SK-N-SH (cell line): ENCODE measurements at regions not wholly inside any gene's neighbourhood (a gene's known extent, or its start where the extent isn't known, plus 50 kb on each side); places are given as distances from the start of the nearest gene placed in this dataset.

ENCODE experiments used
- CTCF ChIA-PET: fragments of 300-600, 350-600 bp; formaldehyde crosslinking; extraction: SDS; loops from one replicate; lab custom pipeline; 2021; lab: Yijun Ruan, JAX
- POLR2A ChIA-PET: fragments of 350-600 bp; sonication (Branson Sonifier 250); formaldehyde crosslinking; extraction: SDS; loops from one replicate; lab custom pipeline; 2020; ENCODE audit warnings: antibody characterized with exemption, inconsistent platforms; lab: Yijun Ruan, JAX
- DNase-seq: peaks from one replicate; pipeline ENCODE4 v3.0.0; 2012
- H2AFZ ChIP-seq: fragments of 200-600 bp; sonication (generic); 2 replicates; pipeline ENCODE4 v1.8.1; 2016; ENCODE audit warnings: antibody characterized with exemption, mild to moderate bottlenecking, low read depth
- H3F3A ChIP-seq: fragments of 200-600 bp; sonication (generic); replicated peaks from 2 replicates; pipeline ENCODE3; 2016; ENCODE audit warnings: antibody characterized with exemption, mild to moderate bottlenecking; ENCODE audit not compliant: insufficient read depth
- H3K27ac ChIP-seq, 2 experiments: fragments of 200-500 bp in 1 of 2; fragments of 200-600 bp in 1 of 2; sonication (Bioruptor generic) in 1 of 2; sonication (generic), shearing (Covaris generic) in 1 of 2; 2 replicates each; pipeline versions ENCODE4 v1.5.1 to v1.6.1; 2014 to 2016; ENCODE audit warnings: low read depth in 2 of 2, inconsistent platforms in 1 of 2, low read length in 1 of 2, mild to moderate bottlenecking in 1 of 2, mixed read lengths in 1 of 2
- H3K27me3 ChIP-seq: fragments of 200-600 bp; sonication (generic), shearing (Covaris generic); 2 replicates; pipeline ENCODE4 v1.6.1; 2016; ENCODE audit warnings: mixed run types; ENCODE audit not compliant: insufficient read depth
- H3K36me3 ChIP-seq, 2 experiments: fragments of 200-500 bp in 1 of 2; fragments of 200-600 bp in 1 of 2; sonication (Bioruptor generic) in 1 of 2; sonication (generic) in 1 of 2; replicated peaks in 1 of 2; 2 replicates each; pipeline versions ENCODE3 to v1.5.1; 2014 to 2016; ENCODE audit warnings: low read length in 1 of 2, mild to moderate bottlenecking in 1 of 2; ENCODE audit not compliant: insufficient read depth in 2 of 2, control insufficient read depth in 1 of 2
- H3K4me1 ChIP-seq, 2 experiments: fragments of 200-500 bp in 1 of 2; fragments of 200-600 bp in 1 of 2; sonication (Bioruptor generic) in 1 of 2; sonication (generic), shearing (Covaris generic) in 1 of 2; 2 replicates each; pipeline versions ENCODE4 v1.5.1 to v1.6.1; 2014 to 2016; ENCODE audit warnings: low read depth in 1 of 2, low read length in 1 of 2, mixed run types in 1 of 2; ENCODE audit not compliant: insufficient read depth in 2 of 2, control insufficient read depth in 1 of 2
- H3K4me2 ChIP-seq: fragments of 200-600 bp; sonication (generic), shearing (Covaris generic); 2 replicates; pipeline ENCODE4 v1.6.1; 2017; ENCODE audit warnings: mixed run types
- H3K4me3 ChIP-seq, 2 experiments: fragments of 200-500 bp in 1 of 2; fragments of 200-600 bp in 1 of 2; sonication (Bioruptor generic) in 1 of 2; sonication (generic), shearing (Covaris generic) in 1 of 2; 2 replicates each; pipeline versions ENCODE4 v1.5.1 to v1.8.1; 2014 to 2016; ENCODE audit warnings: low read depth in 2 of 2, inconsistent platforms in 1 of 2, low read length in 1 of 2, mild to moderate bottlenecking in 1 of 2, mixed read lengths in 1 of 2, moderate library complexity in 1 of 2
- H3K79me2 ChIP-seq: fragments of 200-600 bp; sonication (generic); 2 replicates; pipeline ENCODE4 v1.8.1; 2017; ENCODE audit warnings: mild to moderate bottlenecking; ENCODE audit not compliant: insufficient read depth
- H3K9ac ChIP-seq: fragments of 200-600 bp; sonication (generic); 2 replicates; pipeline ENCODE4 v1.6.1; 2017; ENCODE audit warnings: mixed run types
- H3K9me2 ChIP-seq: fragments of 200-600 bp; sonication (generic); 2 replicates; pipeline ENCODE4 v1.6.1; 2017; ENCODE audit warnings: mixed run types
- H3K9me3 ChIP-seq: fragments of 200-600 bp; sonication (generic); 2 replicates; pipeline ENCODE4 v1.6.1; 2017; ENCODE audit warnings: mixed run types, mild to moderate bottlenecking, moderate library complexity
- H4K20me1 ChIP-seq: fragments of 200-600 bp; sonication (generic); 2 replicates; pipeline ENCODE4 v1.6.1; 2017; ENCODE audit warnings: mild to moderate bottlenecking, mixed run types; ENCODE audit not compliant: insufficient read depth
- ELF1 ChIP-seq: IDR thresholded peaks from 2 replicates; pipeline ENCODE4 v1.4.0; 2012
- FOSL2 ChIP-seq: IDR thresholded peaks from 2 replicates; pipeline ENCODE4 v1.4.0; 2012; ENCODE audit warnings: low read depth, mild to moderate bottlenecking, moderate library complexity, borderline replicate concordance
- FOXJ3 ChIP-seq: sonication (generic); formaldehyde crosslinking; IDR thresholded peaks from 2 replicates; pipeline ENCODE4 v1.5.1; 2020; ENCODE audit warnings: mild to moderate bottlenecking, missing genetic modification reagents
- MXI1 ChIP-seq: IDR thresholded peaks from 2 replicates; pipeline ENCODE4 v1.6.1; 2012; ENCODE audit warnings: mild to moderate bottlenecking, low read depth, low read length, improper control_type of control experiment
- NFIC ChIP-seq: IDR thresholded peaks from 2 replicates; pipeline ENCODE4 v1.4.0; 2012; ENCODE audit warnings: borderline replicate concordance
- POLR2AphosphoS5 ChIP-seq: IDR thresholded peaks from 2 replicates; pipeline ENCODE4 v1.6.1; 2012; ENCODE audit warnings: low read depth, low read length
- RAD21 ChIP-seq: IDR thresholded peaks from 2 replicates; pipeline ENCODE4 v1.6.1; 2012; ENCODE audit warnings: mild to moderate bottlenecking, low read length
- RFX5 ChIP-seq: IDR thresholded peaks from 2 replicates; pipeline ENCODE4 v1.6.1; 2012; ENCODE audit warnings: mild to moderate bottlenecking, improper control_type of control experiment, low read length
- SMC3 ChIP-seq: IDR thresholded peaks from 2 replicates; pipeline ENCODE4 v1.6.1; 2012; ENCODE audit warnings: low read depth, low read length, improper control_type of control experiment
- TAF1 ChIP-seq: IDR thresholded peaks from 2 replicates; pipeline ENCODE4 v1.6.1; 2012; ENCODE audit warnings: low read depth, mild to moderate bottlenecking, low read length, moderate library complexity, borderline replicate concordance
- TEAD4 ChIP-seq: IDR thresholded peaks from 2 replicates; pipeline ENCODE4 v1.4.0; 2012; ENCODE audit warnings: mild to moderate bottlenecking, borderline replicate concordance; ENCODE audit not compliant: insufficient read depth
- WGBS: methylation state at CpG from one replicate; pipeline ENCODE4 v1.1.6; 2017; ENCODE audit warnings: low lambda C conversion rate; 5-methylcytosine and 5-hydroxymethylcytosine counted together
- TF ChIP-seq, protein P1 (sequence below): IDR thresholded peaks from 2 replicates; pipeline ENCODE4 v1.6.1; 2012; ENCODE audit warnings: mild to moderate bottlenecking, low read depth, low read length, moderate library complexity
- TF ChIP-seq, protein P2 (sequence below): fragments of 150-350 bp; IDR thresholded peaks from 2 replicates; pipeline ENCODE4 v1.6.1; 2016; ENCODE audit warnings: mild to moderate bottlenecking, low read depth, low read length
- TF ChIP-seq, protein P3 (sequence below): IDR thresholded peaks from 2 replicates; pipeline ENCODE4 v1.4.0; 2012; ENCODE audit warnings: low read depth

DNA sequence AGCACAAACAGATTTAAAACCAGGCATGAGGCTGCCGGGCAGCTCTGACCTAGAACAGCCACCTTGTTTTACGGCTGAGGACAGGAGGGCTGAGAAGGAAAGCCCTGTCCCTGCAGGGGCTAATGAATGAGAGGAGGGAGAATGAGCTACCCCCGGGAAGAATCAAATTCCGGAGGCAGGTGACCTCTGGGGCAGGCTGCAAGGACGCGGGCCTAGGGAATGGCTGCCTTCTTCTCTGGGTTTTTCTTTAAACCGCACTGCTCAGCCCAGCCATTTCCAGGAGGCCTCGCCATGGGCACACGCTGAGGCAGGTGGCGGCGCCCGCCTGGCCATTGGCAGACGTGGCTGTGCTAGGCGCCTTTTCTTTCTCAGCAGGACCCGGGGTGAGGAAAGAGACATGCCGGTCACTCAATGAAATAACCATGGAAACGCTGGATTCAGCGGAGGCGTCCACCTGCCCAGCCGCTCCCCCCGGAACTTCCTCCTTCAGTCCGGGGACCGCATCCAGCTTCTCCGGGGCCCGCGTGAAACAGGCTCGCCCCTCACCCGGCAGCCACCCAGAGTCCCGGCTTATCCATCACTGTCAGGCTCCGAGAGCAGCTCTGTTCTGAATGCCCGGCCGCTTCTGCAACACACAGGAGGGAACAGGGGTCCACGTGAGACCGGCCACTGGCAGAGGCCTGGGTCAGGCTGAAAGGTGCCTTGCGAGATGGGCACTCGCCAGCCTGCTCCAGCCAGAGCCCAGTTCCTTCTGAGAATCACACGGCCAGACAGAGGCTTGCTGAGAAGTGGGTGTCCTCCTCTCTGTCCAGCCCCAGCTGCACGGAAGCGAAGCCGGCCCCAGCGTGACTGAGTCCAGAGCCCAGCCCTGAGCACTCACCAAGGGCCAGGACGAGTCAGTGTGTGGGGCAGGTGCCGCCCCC is 82.1 kb downstream of the PDGFA start (continued):
- no peak for TF ChIP-seq FOSL2

DNA sequence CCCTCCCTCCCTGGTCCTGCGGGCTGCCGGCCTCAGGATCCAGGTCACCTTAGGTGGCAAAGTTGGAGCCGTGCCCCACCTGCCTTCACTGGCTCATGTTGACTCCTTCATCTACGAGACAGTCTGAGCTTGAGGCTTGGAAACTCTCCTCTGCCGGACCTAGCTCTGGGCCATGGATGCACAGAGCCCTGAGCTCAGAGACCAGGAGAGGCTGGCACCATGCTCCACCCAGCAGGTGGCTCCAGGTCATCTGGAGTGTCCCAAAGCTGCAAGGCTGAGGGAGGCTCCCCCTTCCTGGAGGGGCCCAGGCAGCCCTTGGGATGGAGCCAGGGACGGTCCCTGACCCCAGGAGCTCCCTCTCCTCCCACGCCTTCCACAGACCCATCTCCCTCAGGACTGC is 81.3 kb downstream of the PDGFA start:
- no peaks in the 10 kb centered on the region for H3K79me2 ChIP-seq
- no peaks in the 10 kb centered on the region for H3K4me1 ChIP-seq
- no peak overlapping the region for H3K27ac ChIP-seq
- ChIA-PET POLR2A (no interaction called here), CTCF (interaction anchor here (1.0 kb wide), 1 partner anchor 17 kb away, joined by 3 read pairs; no protein-coding TSS in a partner anchor)
- H3K9ac ChIP-seq = no peak overlapping the region
- 55% methylated on average over 6 of the region's 7 CpGs for WGBS
- H3K27me3 ChIP-seq = no peaks in the 10 kb centered on the region
- no peak for TF ChIP-seq POLR2AphosphoS5
- no peak for TF ChIP-seq TAF1
- no peak for TF ChIP-seq NFIC
- TF ChIP-seq, protein P1, sequence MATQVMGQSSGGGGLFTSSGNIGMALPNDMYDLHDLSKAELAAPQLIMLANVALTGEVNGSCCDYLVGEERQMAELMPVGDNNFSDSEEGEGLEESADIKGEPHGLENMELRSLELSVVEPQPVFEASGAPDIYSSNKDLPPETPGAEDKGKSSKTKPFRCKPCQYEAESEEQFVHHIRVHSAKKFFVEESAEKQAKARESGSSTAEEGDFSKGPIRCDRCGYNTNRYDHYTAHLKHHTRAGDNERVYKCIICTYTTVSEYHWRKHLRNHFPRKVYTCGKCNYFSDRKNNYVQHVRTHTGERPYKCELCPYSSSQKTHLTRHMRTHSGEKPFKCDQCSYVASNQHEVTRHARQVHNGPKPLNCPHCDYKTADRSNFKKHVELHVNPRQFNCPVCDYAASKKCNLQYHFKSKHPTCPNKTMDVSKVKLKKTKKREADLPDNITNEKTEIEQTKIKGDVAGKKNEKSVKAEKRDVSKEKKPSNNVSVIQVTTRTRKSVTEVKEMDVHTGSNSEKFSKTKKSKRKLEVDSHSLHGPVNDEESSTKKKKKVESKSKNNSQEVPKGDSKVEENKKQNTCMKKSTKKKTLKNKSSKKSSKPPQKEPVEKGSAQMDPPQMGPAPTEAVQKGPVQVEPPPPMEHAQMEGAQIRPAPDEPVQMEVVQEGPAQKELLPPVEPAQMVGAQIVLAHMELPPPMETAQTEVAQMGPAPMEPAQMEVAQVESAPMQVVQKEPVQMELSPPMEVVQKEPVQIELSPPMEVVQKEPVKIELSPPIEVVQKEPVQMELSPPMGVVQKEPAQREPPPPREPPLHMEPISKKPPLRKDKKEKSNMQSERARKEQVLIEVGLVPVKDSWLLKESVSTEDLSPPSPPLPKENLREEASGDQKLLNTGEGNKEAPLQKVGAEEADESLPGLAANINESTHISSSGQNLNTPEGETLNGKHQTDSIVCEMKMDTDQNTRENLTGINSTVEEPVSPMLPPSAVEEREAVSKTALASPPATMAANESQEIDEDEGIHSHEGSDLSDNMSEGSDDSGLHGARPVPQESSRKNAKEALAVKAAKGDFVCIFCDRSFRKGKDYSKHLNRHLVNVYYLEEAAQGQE = no peak
- TF ChIP-seq SMC3 = no peak
- TF ChIP-seq RFX5 = no peak
- TF ChIP-seq, protein P2, sequence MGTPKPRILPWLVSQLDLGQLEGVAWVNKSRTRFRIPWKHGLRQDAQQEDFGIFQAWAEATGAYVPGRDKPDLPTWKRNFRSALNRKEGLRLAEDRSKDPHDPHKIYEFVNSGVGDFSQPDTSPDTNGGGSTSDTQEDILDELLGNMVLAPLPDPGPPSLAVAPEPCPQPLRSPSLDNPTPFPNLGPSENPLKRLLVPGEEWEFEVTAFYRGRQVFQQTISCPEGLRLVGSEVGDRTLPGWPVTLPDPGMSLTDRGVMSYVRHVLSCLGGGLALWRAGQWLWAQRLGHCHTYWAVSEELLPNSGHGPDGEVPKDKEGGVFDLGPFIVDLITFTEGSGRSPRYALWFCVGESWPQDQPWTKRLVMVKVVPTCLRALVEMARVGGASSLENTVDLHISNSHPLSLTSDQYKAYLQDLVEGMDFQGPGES = no peak
- TF ChIP-seq TEAD4 = no peak
- TF ChIP-seq MXI1 = no peak
- TF ChIP-seq, protein P3, sequence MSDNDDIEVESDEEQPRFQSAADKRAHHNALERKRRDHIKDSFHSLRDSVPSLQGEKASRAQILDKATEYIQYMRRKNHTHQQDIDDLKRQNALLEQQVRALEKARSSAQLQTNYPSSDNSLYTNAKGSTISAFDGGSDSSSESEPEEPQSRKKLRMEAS = no peak
- no peak for TF ChIP-seq FOXJ3
- no peak for TF ChIP-seq RAD21
- TF ChIP-seq ELF1 = no peak
- no peaks in the 10 kb centered on the region for H3K36me3 ChIP-seq
- no peak overlapping the region for H3K4me3 ChIP-seq
- no peaks in the 10 kb centered on the region for H3F3A ChIP-seq
- H2AFZ ChIP-seq = no peak overlapping the region
- no peak for DNase-seq
- H3K9me3 ChIP-seq = no peaks in the 10 kb centered on the region
- no peaks in the 10 kb centered on the region for H3K9me2 ChIP-seq
- no peak overlapping the region for H3K4me2 ChIP-seq
- H4K20me1 ChIP-seq = no peaks in the 10 kb centered on the region
